ENCODE measurements at regions not wholly inside any gene's neighbourhood (a gene's known extent, or its start where the extent isn't known, plus 50 kb on each side); places are given as distances from the start of the nearest gene placed in this dataset.

DNA sequence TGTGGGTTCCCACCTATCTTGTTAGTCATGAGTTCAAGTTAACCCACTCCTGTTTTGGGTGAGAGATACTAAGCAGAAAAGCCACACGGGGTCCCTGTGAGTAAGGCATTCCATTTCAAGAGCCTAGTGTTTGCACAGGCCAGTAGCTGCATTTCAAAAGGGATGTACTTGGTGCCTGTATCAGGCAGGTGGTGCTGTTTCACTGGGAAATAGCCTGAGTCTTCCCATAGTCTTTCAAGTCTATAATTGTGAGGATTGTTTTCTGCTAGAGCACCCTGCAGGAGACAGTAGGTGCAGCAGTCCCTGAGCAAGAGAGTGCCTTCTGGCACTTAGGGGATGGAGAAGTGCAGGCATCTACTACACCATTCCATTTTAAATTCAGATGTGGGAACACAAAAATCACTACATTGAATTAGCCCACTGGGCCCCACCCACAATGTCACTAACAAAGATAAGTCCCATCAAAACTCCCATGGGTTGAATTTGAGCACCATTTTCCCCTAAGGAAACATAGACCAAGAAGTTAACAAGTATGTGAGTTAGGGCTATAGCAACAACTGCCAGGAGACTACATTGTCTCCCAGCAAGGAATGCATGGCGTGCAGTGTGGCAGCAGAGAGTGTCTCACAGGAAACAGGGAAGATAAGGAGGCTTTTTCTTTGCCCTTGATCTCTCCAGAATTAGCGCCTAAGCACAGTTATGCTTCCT, 263.2 kb downstream of the COX7C start:
- DNase-seq, result peak; percentile 42

DNA sequence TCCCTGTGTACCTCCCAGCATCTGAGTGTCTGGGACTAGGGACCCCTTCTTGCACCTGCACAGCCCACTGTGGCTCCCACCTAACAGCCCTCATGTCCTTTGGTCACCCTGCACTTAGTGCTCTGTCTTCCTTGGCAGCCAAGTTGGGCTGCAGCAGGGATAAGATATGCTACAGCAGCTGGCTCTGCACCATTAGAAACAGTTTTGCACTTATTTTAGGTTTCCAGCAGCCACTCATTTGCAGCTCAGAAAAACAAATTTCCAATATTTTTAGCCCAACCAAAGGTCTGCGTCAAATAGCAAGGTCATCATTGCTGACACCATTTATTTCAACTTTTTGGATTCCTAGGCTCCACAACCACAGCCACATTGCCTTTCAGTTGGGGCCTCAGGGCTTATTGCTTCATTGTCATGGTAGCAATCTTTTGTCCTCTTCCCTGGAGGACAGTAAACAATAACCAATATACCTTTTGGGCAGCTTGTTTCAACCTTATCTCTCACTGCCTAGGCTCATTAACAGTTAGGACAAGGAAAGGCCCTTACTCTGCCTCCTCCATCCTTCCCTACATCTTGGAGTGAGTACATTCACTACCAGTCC, 263.9 kb downstream of the COX7C start:
- DNase-seq, result no peak

DNA sequence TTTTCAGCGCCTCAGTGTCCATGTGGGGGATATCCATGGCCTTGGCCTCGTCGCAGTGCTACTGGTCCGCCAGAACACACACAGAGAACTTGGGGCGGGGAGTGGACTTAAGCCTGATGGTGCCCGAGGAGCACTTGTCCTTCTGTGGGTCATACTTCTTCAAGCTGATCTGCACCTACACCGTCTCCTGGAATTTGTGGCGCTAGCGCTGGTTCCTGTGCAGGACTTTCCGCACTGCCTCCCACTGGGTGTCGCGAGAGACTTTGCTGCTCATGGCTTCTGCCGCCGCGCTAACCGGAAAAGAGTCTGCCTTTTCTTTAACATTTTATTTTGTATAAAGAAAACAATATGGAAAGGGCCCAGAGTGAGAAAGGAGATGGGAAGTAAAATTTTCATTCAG, 266.9 kb downstream of the COX7C start:
- no peak for DNase-seq

DNA sequence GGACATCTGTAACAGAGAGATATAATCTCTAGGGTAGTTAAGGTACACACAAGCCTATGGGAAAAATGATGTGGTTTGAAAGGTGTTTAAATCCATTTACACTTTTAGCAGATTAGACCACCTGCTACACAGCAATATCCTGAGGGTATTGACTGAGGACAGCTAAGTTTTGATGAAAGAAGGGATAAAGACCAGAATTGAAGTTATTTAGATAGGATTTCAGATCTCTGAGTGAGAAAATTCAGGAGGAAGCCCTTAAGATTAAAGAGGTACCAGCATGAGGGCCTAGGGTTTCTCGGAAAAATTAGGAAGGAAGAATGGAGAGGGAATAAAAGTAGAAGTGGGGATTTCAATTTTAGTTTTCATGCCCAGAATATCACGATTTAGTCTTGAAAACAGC, 267.3 kb downstream of the COX7C start:
- DNase-seq, result no peak

DNA sequence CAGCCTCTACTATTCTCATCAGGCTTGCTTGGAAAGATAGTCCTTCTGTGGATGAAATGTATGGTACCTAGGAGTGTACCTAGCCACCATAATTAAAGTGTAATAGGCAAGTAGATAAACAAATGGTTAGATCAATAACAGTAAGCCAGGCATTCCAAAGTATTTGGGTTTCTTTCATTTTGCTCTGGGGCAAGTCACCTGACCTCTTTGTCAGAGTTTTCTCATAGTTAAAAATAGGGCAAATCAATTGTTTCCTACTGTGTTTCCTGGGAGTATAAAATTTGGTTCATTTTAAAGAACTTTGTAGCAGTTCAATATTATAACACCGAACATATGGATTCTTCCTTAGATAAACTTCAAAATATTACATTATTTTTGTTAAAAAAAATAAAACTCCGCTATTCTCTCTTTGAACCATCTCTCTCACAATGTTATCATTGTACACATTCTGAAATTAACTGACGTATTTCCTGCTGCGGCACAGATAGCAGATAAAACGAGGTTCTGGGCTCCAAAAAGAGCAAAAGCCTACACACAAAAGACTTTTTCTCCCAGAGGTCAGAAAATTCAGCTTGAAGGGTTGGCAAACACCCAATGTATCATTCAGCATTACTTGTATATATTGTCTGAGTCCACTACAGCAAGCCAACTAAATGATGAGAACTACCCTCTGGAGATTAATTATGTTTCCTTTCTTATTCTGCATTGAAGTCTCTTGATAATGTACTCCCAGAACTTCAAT, 267.9 kb downstream of the COX7C start:
- DNase-seq, result no peak

DNA sequence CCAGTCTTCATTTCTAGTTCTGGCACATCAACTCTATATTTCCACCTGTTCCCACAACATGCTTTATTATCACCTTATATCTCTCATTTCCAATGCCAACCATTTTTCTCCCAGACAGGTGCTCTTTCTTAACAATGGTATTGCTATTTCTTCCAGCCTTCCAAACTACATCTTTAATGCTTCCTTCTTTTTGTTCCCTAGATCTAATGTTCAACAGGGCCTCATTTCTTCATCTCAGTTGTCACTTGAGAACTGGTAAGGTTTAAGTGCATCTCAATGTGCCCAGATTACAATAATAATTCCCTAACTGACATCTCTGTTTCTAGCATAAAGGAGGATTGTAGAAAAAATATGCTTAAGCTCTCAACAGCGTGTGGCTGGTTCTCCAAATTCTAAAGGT, 272.6 kb downstream of the COX7C start:
- DNase-seq, result no peak

DNA sequence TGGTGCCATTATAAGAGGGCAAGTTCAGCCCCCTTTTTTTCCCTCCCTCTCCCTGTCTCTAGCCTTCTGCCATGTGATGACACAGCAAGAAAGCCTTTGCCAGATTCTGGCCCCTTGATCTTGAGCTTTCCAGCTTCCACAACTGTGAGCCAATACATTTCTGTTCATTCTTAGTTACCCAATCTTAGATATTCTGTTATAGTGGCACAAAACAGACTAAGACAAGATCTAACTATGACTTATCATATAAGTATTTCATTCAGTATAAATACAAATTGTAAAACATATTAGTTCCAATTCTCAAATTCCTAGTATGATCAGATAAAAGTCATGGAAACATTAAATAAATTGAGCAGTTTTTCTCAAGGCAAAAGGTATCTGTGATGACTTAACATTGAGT, 276.3 kb downstream of the COX7C start:
- DNase-seq, result no peak

DNA sequence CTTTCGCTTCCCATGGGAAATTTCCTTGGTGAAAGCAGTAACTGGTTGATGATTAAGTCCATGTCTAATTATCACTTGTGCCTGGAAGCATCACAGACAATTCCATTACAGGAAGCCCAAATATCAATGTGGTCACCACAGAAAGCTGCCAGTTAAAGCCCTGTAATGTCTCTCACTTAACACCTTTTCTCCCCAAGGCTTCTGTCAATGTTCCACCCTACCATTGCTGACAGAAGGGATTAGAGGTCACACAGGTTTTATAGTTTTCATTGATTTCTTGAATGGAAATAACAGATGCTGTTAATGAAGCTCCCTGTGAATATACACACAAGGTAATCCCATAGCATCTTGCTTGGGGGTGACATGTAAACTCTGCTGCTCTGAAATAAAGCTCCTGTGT, 279.2 kb downstream of the COX7C start:
- no peak for DNase-seq

DNA sequence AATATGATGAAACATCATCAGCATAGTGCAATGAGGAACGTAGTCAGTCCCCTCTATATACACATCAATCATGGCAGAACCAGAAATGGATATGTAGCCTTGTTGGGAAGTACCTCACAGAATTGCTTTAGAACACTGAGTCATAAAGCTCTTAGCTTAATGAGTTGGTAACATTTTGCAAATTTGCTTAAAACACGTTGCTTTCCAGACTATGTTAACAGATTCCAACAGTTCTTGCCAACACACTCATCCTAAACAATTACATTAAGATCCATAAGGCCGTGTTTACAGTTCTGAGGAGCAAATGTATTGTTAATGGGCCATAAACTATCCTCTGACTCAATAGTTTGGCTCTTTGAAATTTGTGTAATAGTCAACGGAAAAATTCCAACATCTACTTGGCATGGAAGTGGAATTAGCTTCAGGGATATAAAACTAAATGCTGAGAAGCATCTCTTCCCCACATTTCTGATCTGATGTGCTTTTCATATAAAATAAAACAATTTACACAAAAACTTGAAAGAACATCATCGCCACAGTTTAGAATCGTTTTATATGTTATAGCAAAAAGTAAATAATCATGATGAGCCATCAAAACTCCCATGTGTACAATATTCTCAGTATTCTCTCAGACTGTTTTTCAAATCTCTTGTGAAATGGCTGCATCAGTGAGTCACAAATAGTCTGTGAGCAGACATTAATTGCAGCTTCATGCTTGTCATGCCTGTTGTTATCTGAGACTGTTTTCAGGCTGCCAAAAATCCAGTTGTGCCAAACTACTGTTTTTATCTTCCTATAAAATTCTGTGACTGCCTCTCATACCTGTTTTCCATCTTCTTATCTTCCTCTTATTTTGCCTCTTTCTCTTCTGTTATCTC, 291.9 kb downstream of the COX7C start:
- DNase-seq, result no peak

DNA sequence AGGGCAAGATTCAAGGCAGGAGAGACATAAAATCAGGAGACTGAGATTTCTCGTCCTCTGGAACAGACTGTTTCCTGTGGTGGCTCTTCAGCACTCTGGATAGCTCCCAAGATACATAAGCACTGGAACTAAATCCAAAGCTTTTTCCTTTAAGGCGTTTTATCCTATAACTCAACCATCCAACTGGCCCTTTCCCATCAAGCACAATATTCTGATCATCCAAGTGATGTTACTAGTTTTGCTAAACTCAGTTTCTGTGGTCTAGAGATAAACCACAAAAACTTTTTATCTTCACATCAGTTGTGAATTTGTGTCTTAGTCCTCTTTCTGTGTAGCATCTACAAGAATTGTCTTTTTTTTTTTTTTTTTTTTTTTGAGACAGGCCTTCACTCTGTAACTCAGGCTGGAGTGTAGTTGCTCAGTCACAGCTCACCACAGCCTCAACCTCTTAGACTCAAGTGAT, 299.4 kb downstream of the COX7C start:
- peak; percentile 25 for DNase-seq

DNA sequence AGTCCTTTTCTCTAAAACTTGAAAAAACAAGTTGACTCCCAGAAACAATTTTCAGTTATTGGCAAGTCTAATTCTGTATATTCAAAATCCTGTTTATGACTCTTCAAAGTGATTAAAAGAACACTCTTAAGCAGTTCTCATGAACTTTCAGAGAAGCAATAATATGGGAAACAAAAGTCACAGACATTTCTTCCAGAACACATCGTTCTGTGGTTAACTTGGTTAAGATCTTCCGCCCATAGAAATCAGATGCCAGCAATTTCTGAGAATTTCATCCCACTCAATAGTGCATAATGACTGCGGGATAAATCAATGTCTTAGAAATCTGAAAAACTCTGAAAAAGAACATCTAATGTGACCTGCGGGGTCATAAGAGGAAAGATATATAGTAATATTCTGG, 300.5 kb downstream of the COX7C start:
- no peak for DNase-seq

DNA sequence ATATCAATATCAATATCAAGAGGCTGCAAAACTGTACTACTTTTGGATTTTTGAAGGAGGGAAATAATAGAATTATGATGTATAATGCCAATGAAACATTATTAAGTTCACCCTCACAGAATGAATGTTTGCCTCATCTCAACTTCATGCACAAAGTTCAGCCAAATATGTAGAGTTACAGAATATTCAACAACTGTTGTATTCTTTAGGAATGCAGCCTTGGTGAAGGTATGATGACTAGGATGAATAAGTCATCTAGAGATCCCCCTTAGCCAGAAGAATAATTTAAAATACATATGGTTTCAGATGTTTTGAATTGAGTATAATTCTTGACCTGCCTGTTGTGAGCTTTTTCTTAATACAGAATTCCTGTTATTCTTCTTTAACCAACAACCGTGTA, 308.3 kb downstream of the COX7C start:
- DNase-seq, result no peak

DNA sequence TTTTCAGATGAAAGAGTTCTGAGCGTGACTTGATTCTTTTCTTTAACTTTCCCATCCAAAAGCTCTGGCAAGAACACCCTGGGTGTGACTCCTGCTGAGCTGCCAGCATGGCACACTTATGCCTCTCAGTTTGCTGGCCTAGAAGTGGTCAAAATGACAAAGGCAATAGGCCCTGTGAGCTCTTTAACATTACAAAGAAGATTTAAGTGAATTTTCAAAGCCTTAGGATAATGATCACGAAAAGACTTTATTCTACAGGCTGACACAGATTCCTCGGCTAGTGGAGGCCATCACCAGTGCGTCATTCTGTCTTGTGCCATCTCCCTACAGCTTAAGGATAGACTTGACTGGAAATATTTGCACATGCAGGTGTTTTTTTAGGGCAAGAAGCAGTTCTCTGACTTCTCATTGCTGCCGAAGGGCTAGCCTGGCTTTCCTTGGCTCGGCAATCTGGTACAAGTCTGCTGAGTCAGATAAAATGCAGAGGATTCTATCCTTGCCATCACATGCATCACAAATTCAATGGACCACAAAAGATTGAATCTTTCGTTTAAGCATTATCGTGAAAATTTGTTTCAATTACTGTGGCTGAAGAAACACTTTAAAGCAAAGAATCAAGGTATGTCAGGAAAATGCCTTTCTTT, 311.5 kb downstream of the COX7C start:
- DNase-seq, result no peak

DNA sequence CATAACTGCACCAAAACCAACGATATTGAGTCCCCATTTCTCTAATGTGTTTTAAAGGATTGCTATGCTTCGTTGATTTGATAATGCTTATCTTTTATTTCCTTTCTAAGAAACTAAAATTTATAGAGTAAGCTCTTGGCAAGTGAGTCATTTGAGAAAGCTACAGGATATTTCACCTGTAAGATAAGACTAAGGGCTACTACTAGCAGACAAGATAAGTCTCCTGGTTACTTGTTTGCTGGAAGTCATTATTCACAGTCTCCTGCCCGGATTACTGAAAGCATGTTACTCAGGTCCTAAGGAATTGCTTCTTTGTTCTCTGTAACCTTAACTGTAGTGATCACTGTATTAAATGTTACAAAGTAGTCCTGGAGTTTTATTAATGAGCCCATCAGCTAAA, 315.9 kb upstream of the RASA1 start:
- no peak for DNase-seq

DNA sequence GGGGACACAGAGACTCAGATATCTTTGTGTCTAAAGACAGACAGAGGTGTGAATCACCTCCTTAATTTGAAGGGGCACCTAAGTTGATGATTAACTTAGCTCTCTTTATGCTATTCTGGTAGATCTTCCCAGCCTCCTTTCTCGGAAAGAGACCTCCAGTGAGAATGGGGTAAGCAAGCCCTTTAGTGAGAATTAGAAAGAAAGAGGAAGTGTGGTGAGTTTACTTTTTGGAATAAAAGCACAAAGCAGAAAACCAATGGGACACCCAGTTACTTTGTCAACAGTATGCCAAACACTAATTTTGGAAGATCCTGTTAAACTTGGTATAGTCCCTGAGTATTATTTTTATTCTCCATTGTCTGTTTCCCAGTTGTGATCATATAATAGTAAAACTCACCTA, 302.8 kb upstream of the RASA1 start:
- DNase-seq, result no peak

DNA sequence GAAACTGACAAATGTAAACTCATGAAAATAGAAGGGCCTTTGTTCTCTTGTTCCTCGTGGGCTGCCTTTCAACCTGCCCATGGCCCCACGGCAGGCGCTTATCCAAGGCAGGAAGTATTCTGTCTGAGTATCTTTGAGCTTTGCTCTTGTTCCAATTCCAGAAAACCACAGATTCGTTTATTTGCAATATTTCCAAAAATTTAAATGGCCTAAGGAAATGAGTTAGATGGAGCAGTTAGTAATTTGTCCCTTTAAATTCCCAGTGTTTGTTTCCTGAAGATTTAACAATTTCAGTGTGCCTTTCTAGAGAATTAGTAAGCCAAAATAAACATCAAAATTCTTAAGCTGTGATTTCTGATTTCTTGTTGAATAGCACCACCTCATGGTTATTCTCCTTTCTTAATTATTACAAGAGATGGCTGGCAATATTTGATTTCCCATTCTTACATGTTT, 299.4 kb upstream of the RASA1 start:
- DNase-seq, result peak; percentile 32

DNA sequence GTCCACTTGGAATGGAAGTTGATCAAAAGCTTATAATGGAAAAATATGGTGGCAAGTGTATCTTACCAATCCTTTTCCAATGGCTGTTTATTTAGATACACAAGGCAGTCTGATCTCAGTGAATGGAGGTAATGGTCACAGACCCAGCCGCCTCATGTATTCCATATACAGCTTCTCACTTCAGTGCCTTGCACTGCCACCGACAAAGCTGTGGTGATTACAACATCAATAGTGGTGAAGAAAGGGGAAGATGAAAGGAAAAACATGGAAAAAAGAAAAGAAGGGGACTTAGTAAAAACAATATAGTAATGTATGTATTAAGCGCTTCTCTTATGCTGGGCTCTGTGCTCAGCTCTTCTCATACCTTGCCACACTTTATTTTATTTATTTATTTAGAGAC, 297.3 kb upstream of the RASA1 start:
- no peak for DNase-seq

DNA sequence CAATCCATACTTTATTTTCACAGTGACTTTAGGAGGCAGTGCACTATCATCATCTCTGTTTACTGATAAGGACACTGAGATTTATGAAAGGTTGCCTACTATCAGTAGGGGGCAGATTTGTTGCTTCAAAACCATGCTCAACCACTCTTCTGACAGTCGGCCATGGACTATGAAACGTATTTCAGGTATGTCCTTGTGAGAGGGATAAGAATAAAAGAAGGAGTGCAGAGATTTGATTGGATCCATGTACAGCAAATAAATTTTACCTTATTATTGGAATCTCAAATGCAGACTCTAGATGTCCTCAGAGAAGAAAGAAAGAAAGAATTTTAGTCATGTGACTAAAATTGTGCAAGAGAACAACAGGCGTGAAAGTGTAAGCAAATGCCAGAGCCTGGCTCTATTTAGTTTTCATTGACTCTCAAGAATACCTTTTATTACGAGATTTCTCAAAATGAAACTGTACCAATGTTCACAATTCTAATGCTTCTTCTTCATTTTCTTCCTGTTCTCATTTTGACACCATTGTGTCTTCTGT, 296.6 kb upstream of the RASA1 start:
- DNase-seq, result no peak

DNA sequence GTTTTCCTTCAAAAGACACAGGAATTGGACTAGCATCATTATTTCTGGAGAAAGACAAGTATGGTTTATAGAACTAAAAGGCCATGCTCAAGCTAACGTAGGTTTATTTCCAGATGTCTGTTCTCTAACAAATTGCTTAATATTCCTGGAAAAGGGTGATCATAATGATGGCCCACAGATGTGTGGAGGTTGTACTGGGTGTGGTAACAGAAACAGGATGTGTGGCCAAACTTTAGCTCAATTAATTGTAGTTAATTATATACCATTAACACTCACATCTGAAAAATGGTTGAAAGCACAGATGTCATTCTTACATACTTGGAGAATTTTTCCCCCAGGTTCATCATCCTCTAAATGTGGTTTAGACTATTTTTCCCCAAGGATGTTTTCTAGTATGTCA, 292.7 kb upstream of the RASA1 start:
- no peak for DNase-seq

DNA sequence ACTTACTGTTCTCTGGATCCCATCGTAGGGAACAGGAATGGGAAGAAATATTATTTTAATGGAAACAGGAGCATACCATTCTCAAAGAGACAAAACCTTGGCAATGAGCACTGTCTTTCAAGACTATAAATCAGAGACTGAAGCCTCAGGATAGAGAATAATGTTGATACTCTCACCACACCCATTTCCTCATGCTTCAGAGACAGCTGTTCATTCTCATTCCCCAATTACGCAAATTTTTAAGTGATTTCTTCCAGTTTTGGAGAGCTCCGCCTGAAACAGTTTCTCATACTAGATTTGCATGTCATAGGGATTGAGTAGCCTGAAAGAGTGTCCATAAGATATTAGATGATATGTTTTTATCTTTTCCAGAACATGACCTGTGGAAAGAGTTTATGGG, 290.5 kb upstream of the RASA1 start:
- no peak for DNase-seq

DNA sequence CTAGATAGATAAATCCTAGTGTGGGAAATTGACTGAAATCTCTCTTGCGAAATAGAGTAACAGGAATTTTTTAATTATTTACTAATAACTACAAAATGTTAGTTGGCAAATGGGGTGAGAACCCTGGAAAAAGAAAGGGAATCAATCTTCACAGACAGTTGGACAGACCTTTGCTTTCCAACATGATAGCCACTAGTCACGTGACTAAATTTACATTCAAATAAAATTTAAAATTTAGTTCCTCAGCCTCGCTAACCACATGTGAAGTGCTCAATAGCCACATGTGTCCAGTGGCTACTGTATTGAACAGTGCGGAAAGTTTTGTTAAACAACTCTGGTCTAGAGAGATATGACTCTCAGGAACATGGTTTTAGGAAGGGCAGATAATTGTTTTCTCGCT, 289.9 kb upstream of the RASA1 start:
- no peak for DNase-seq

DNA sequence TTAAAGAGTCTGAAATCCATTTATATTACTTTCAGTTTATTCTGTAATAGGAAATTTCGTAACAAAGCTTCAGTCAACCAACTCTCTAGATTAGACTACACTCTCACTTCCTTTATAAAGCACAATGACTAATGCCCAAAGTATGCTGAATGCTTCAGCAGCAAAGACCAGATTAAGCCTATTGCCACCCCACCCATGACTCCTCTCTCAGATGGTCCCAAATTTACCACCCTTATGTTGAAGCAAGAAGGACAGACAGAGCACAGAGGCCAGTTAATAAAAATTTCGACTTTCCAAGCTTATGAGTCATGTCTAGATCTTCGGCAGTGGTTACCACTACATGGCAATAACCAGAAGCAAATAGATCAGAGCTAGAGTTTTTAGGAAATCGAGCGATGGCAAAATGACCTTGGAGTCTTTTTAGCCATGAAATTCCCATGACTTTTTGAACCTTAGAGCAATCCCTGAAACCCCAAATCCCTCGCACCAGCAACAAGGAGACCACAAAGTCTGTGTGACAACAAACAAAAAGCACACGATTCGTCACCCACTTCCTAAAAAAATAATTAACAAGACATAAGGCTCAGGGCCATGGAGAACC, 287.8 kb upstream of the RASA1 start:
- DNase-seq, result no peak
